B cell (primary cell): ENCODE measurements at regions not wholly inside any gene's neighbourhood (a gene's known extent, or its start where the extent isn't known, plus 50 kb on each side); places are given as distances from the start of the nearest gene placed in this dataset.

Source experiments
- ATAC-seq: fragments of 200-7000 bp; cut with Tn5 transposase; one replicate; pipeline ENCODE4 v1.10.0; 2021; ENCODE audit warnings: low read depth, mild to moderate bottlenecking, moderate number of reproducible peaks, moderate library complexity
- CTCF ChIA-PET: fragments of 350-600 bp; sonication (Branson Sonifier 250); formaldehyde crosslinking; loops from one replicate; lab custom pipeline; 2021; ENCODE audit warnings: antibody characterized with exemption, inconsistent platforms; lab: Charles Lee
- POLR2A ChIA-PET: fragments of 350-600 bp; sonication (Branson Sonifier 250); formaldehyde crosslinking; loops from one replicate; lab custom pipeline; 2021; ENCODE audit warnings: antibody characterized with exemption; lab: Charles Lee
- DNase-seq: peaks from one replicate; pipeline ENCODE4 v3.0.0; 2013
- H2AFZ ChIP-seq: 2 replicates; pipeline ENCODE4 v1.6.1; 2012; ENCODE audit warnings: mild to moderate bottlenecking, low read depth, low read length; ENCODE audit not compliant: insufficient read depth, poor library complexity, severe bottlenecking
- H3K27ac ChIP-seq, 2 donors: 1 replicate in 1 of 2; 2 replicates in 1 of 2; pipeline ENCODE4 v1.5.1; 2012 to 2013; ENCODE audit warnings: low read length in 2 of 2, mild to moderate bottlenecking in 2 of 2, moderate library complexity in 1 of 2
- H3K27me3 ChIP-seq, 4 experiments: fragments of 200-600 bp in 1 of 4; sonication (generic) in 1 of 4; replicated peaks in 1 of 4; 1 replicate in 2 of 4; 2 replicates in 2 of 4; pipeline versions ENCODE4 v1.6.1 to v1.7.0; 2013 to 2016; ENCODE audit warnings: low read length in 3 of 4, mild to moderate bottlenecking in 2 of 4, mixed read lengths in 1 of 4, moderate library complexity in 1 of 4; ENCODE audit not compliant: insufficient read depth in 4 of 4, control insufficient read depth in 3 of 4; ENCODE audit errors: control extremely low read depth in 1 of 4
- H3K36me3 ChIP-seq, 2 experiments: replicated peaks in 1 of 2; 1 replicate in 1 of 2; 2 replicates in 1 of 2; pipeline versions ENCODE4 v1.6.1 to v1.7.1; 2013; ENCODE audit warnings: low read length in 1 of 2; ENCODE audit not compliant: insufficient read depth in 2 of 2, control insufficient read depth in 1 of 2; ENCODE audit errors: control extremely low read depth in 1 of 2, extremely low read depth in 1 of 2
- H3K4me1 ChIP-seq, 2 donors: fragments of 200-600 bp in 1 of 2; sonication (generic) in 1 of 2; 1 replicate in 1 of 2; 2 replicates in 1 of 2; pipeline versions ENCODE4 v1.5.1 to v1.6.1; 2013 to 2017; ENCODE audit warnings: low read length in 2 of 2; ENCODE audit not compliant: control insufficient read depth in 2 of 2, insufficient read depth in 2 of 2
- H3K4me2 ChIP-seq: replicated peaks from 2 replicates; pipeline ENCODE3; 2012; ENCODE audit warnings: mild to moderate bottlenecking, low read depth, low read length; ENCODE audit not compliant: poor library complexity, severe bottlenecking
- H3K4me3 ChIP-seq, 5 experiments: fragments of 200-600 bp in 1 of 5; sonication (generic) in 1 of 5; 1 replicate in 3 of 5; 2 replicates in 2 of 5; pipeline versions ENCODE4 v1.5.1 to v1.7.0; 2011 to 2016; ENCODE audit warnings: low read length in 4 of 5, mild to moderate bottlenecking in 4 of 5, low read depth in 2 of 5, control low read depth in 1 of 5, moderate library complexity in 1 of 5; ENCODE audit not compliant: insufficient read depth in 1 of 5; ENCODE audit errors: control extremely low read depth in 1 of 5, extremely low read depth in 1 of 5
- H3K79me2 ChIP-seq: fragments of 200-600 bp; sonication (generic); one replicate; pipeline ENCODE4 v1.6.0; 2016; ENCODE audit warnings: low read length; ENCODE audit not compliant: control insufficient read depth, insufficient read depth
- H3K9ac ChIP-seq: fragments of 200-600 bp; sonication (generic); 2 replicates; pipeline ENCODE4 v1.6.1; 2017; ENCODE audit warnings: mild to moderate bottlenecking, low read length, moderate library complexity
- H3K9me3 ChIP-seq, 3 donors: one replicate each; pipeline versions ENCODE4 v1.6.1 to v1.7.1; 2013; ENCODE audit warnings: low read length in 2 of 3; ENCODE audit not compliant: control insufficient read depth in 2 of 3, insufficient read depth in 1 of 3; ENCODE audit errors: control extremely low read depth in 1 of 3
- H4K20me1 ChIP-seq: 2 replicates; pipeline ENCODE4 v1.6.0; 2012; ENCODE audit warnings: mild to moderate bottlenecking, low read length; ENCODE audit not compliant: insufficient read depth, control insufficient read depth, poor library complexity, severe bottlenecking
- H3K27ac Mint-ChIP-seq: one replicate; pipeline ENCODE4 v1.8.0; 2021; ENCODE audit warnings: mixed read lengths
- H3K27me3 Mint-ChIP-seq: one replicate; pipeline ENCODE4 v1.8.0; 2021; ENCODE audit warnings: mixed read lengths
- H3K4me1 Mint-ChIP-seq: one replicate; pipeline ENCODE4 v1.8.0; 2021; ENCODE audit warnings: mixed read lengths
- H3K4me3 Mint-ChIP-seq: one replicate; pipeline ENCODE4 v1.8.0; 2021; ENCODE audit warnings: mixed read lengths
- H3K9me3 Mint-ChIP-seq: one replicate; pipeline ENCODE4 v1.8.0; 2022; ENCODE audit warnings: mixed read lengths; ENCODE audit not compliant: insufficient read depth
- CTCF ChIP-seq: fragments of 200-600 bp; IDR thresholded peaks from one replicate; pipeline ENCODE4 v1.8.0; 2022; ENCODE audit warnings: antibody characterized with exemption, mild to moderate bottlenecking
- EZH2 ChIP-seq: IDR thresholded peaks from 2 replicates; pipeline ENCODE4 v1.6.1; 2012; ENCODE audit warnings: borderline replicate concordance, low read depth, mild to moderate bottlenecking, moderate library complexity, low read length; ENCODE audit not compliant: insufficient read depth, poor library complexity, severe bottlenecking
- WGBS: methylation state at CpG from one replicate; pipeline ENCODE4 v1.1.5; 2013; ENCODE audit warnings: missing lambda C conversion rate; ENCODE audit not compliant: insufficient coverage; 5-methylcytosine and 5-hydroxymethylcytosine counted together
- intact Hi-C: fragments of 100-400 bp; cut with micrococcal nuclease; formaldehyde crosslinking; loops from one replicate; pipeline ENCODE4 v1.10.0; 2022

GRCh38 chr5:88485531-88485930 is 216.9 kb upstream of the TMEM161B start:
- H3K27ac ChIP-seq, result no peak overlapping the region
- H3K9ac ChIP-seq, result no peak overlapping the region
- H3K9me3 Mint-ChIP-seq, result no peaks in the 10 kb centered on the region
- peaks cover 0 to 2% (median 0%) of the 10 kb centered on the region in 4 experiments for H3K27me3 ChIP-seq
- DNase-seq (no peak), ATAC-seq (no peak)
- peaks cover 17% of the 10 kb centered on the region for H3K27me3 Mint-ChIP-seq
- no peaks in the 10 kb centered on the region for H3K79me2 ChIP-seq
- no peaks in the 10 kb centered on the region for H4K20me1 ChIP-seq
- POLR2A ChIA-PET, result no interaction called here
- CTCF ChIA-PET, result interaction anchor here (0.7 kb wide), 1 partner anchor 1238 kb away, joined by 3 read pairs; no protein-coding TSS in a partner anchor
- TF ChIP-seq EZH2, result no peak
- TF ChIP-seq CTCF, result no peak
- no peaks in the 10 kb centered on the region for H3K36me3 ChIP-seq
- no peaks in the 10 kb centered on the region for H3K9me3 ChIP-seq
- no peak overlapping the region for H3K4me3 ChIP-seq
- H3K4me1 Mint-ChIP-seq, result no peaks in the 10 kb centered on the region
- intact Hi-C loops, result no loop called here
- no peaks in the 10 kb centered on the region for H3K4me1 ChIP-seq
- H3K27ac Mint-ChIP-seq, result no peak overlapping the region
- no peak overlapping the region for H2AFZ ChIP-seq
- no CpG with 5 or more reads among the region's 1 CpG for WGBS
- no peak overlapping the region for H3K4me3 Mint-ChIP-seq
- H3K4me2 ChIP-seq, result no peak overlapping the region

GRCh38 chr5:88483964-88484672 is 215.5 kb upstream of the TMEM161B start:
- ChIA-PET POLR2A (no interaction called here), CTCF (no interaction called here)
- TF ChIP-seq EZH2, result no peak
- no peak for TF ChIP-seq CTCF
- Mint-ChIP-seq H3K4me1 (no peaks in the 10 kb centered on the region), H3K27ac (no peak overlapping the region), H3K27me3 (peaks cover 16% of the 10 kb centered on the region), H3K9me3 (no peaks in the 10 kb centered on the region), H3K4me3 (no peak overlapping the region)
- Histone ChIP-seq H2AFZ (no peak overlapping the region), H4K20me1 (no peaks in the 10 kb centered on the region), H3K27ac (no peak overlapping the region), H3K4me2 (no peak overlapping the region), H3K4me1 (no peaks in the 10 kb centered on the region), H3K36me3 (no peaks in the 10 kb centered on the region), H3K27me3 (peaks cover 0 to 2% (median 0%) of the 10 kb centered on the region in 4 experiments), H3K4me3 (no peak overlapping the region), H3K9me3 (no peaks in the 10 kb centered on the region), H3K9ac (no peak overlapping the region), H3K79me2 (no peaks in the 10 kb centered on the region)
- 93% methylated on average over 2 of the region's 10 CpGs for WGBS
- intact Hi-C loops, result no loop called here
- DNase-seq (no peak), ATAC-seq (no peak)
